ENCODE measurements at regions not wholly inside any gene's neighbourhood (a gene's known extent, or its start where the extent isn't known, plus 50 kb on each side); places are given as distances from the start of the nearest gene placed in this dataset.

DNA sequence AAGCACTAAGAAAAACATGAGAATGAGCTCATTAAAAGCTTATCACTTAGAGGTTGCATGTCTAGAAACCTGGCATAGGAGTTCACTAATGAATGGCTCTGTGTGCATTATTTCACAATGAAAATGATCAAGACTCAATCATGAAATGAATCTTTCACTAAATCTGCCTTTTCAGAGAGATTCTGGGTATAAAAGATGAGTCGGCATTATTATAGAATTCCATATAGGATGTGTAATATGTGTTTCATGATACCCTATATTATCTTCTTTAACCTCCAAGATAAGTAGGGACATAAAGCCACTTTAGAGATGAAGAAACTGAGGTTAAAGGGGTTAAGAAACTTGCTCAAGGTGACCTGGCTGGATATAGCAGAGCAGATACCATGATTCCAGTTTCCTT, 368.1 kb downstream of the DUSP10 start:
- no peak for DNase-seq

DNA sequence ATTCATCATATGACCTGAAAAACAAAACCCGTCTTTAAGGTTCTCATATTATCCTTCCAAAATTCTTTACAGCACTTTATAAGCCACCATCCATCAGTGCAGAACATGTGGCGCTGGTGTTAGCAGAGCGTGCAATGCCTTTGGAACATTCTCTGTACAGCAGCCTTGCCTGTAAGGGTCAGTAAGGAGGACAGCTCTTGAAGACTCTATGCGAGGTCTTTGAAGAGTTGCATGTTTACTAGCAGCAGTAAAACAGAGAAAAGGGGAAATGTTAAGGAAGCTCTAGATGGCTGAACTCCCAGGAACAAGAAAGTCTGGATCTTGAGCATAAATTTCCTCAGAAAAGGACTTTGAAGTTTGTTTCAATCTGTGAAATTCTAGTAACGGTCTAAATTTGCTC, 365.6 kb downstream of the DUSP10 start:
- DNase-seq, result no peak

DNA sequence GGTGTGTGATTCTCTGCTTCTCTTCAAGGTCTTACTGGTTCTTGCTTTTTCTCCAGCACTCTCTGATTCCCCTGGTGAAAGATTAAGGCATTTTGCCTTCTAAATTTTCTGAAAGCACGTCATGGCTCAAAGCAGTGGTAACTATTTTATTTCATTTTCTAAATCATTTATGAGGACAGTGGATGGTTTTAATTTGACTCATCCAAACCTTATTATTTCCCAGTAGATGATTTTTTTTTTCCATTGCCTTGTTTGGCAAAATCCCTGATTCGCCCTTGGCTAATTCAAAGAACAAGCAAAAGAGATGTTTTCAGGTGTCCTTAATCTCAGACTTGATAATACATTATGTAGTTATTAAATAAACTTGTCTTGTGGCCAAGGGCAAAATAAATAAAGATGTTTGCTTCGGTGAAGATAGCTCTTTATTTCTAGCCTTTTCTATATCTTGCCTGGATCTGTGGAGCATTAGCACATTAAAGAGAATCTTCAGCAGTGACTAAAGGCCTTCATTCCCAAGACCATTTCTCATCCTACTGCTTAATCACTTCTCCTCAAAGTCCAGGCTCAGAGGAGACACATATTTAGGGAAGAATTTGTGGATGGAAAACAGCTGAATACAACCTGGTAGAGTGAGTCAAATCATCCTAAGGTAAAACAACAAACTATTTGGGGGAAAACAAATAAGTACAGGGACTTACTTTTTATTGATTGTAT, 359.8 kb downstream of the DUSP10 start:
- no peak for DNase-seq

DNA sequence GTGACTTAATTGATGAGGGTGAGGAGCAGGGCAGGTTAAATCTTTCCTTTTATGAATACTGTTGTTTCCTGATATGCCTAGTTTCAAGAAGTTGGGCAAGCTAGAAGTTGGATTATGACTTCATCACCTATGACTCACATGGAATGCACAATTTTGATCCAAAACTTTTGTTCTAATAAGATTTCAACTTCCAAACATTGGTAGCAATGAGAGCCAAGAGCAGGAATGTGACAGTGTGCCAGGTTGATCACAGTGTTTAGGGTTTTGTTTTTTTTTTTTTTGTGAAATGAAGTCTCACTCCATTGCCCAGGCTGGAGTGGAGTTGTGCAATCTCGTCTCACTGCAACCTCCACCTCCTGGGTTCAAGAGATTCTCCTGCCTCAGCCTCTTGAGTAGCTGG, 349.4 kb downstream of the DUSP10 start:
- DNase-seq, result no peak

DNA sequence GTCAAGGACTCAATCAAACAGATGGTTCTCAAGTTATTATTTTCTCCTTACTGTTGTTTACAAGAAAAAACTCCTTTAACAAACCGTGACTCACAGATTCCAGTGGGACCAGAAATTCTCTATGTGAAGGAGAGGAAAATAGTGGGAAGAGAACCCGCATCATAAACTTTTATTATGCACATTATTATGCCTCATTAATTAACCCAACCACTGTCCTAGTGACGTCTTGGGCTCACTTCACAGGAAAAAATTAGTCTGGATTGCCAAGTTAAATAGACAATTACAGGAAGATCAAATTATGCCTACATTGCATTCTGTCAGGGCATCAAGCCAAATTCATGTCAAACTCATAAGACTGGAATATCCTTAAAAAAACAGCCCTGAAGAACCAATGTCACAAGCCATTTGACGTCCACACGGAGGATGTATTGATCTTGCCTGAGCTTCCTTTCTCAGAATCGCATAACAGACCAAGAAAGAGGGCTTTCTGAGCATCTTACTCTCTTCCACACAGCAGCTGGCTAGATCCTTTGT, 347.8 kb downstream of the DUSP10 start:
- no peak for DNase-seq

DNA sequence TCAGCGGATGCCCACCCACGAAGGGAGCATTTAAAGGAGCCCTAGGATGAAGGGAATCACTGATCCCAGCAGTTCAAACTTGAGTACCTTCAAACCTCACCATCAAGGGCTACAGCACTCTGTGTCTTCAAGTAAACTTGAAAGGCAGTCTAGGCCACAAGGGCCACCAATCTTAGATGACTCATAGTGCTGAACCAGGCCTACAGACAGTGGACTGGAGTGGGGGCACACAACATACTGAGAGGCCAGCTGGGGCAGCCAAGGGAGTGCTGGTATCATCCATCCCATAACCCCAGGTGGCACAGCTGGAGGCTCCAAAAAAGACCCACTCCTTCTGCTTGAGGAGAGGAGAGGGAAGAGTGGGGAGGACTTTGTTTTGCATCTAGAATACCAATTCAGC, 345.4 kb downstream of the DUSP10 start:
- no peak for DNase-seq

DNA sequence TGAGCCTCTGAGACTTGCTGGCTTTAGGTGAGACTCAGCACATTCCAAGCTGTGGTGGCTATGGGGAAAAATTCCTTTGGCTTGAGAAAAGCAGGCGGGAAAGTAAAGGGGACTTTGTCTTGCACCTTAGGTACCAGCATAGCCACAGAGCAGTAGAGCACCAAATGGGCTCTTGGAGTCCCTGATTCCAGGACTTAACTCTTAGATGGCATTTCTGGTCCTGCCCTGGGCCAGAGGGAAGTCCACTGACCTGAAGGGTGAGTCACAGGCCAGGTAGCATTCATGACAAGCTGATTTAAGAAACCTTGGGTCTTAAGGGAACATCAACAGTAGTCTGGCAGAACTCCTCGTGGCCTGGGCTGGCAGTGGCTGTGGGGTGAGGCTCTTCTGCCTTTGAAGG, 344.7 kb downstream of the DUSP10 start:
- DNase-seq, result no peak

DNA sequence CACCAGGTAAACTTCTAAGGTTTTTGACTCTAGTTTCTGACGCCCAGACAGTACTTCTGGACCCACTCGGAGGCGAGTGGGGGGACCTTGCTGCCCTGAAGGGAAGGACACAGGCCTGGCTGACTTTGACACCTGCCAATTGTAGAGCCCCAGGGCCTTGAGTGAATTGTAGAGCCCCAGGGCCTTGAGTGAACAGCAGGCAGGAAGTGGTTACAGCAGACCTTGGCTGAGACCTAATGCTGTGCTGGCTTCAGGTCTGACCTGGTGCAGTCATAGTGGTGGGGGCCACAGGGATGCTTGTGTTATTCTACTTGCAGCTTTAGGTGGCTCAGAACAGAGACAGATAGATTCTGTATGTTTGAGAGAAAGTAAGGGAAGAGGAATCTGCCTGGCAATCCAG, 344.3 kb downstream of the DUSP10 start:
- DNase-seq, result no peak

DNA sequence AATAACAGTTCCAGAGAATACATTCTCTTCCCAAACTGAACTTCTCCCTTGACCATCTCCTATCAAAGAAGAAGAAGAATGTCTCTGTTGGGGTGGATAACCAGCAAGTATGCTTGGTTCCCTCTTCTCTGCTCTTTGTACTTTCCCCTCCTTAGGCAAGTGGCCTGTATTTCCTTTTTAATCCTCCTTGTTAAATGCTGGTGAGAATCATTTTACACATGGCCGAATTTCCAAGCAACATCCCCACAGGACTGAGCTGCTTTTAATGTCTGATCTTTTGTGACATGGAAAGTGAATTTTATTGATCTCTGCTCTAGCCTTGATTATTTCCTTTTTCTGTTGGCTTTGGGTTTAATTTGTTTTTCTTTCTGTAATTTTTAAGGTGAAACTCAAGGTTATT, 336.7 kb downstream of the DUSP10 start:
- no peak for DNase-seq

DNA sequence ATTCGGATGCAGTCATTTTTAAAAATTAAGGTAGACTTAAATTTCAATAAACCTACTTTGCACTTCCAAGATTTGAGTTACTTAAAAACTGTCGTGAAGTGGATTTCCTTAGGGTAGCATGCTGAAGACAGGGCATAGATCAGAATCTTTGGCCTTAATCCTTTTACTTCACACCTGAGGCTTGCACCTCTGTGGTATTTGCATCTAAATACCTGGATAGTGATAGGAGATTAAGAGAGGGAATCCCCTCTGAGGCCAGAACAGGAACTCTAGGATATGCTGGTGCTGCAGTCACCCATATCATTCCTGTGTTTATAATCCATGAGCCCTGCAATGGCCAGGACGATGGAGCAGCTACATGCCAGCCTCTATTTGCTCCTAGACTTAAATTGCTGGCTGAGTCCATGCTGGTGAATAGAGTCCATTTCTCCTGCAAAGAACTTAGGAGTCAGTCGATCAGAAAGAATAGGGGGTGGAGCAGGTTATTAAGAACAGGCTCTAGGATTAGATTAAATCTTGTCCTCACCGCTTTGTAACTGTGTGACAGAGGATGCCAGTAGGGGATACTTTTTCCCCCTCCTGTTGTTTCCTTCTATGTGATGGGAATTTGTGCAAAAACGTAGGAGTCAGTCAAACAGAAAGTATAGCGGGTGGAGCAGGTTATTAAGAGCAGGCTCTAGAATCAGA, 333.6 kb downstream of the DUSP10 start:
- DNase-seq, result no peak

DNA sequence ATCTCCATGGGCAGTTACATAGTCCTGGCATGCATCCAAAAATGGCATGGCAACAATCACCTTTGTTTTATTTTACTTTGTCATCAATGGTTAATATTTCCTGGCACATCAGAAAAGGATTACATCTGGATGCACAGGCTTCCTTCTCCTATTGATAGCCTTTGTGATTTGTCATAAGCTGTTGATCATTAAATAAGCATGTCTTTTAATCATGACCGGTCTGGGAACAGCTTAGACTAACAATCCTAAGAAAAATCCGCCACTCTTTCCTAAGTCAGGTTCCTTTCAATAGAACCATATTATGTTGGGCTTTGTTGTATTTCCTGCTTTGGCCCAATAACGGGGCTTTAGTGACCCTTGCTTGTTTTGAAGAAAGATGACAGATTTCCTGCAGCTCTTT, 330.6 kb downstream of the DUSP10 start:
- no peak for DNase-seq

DNA sequence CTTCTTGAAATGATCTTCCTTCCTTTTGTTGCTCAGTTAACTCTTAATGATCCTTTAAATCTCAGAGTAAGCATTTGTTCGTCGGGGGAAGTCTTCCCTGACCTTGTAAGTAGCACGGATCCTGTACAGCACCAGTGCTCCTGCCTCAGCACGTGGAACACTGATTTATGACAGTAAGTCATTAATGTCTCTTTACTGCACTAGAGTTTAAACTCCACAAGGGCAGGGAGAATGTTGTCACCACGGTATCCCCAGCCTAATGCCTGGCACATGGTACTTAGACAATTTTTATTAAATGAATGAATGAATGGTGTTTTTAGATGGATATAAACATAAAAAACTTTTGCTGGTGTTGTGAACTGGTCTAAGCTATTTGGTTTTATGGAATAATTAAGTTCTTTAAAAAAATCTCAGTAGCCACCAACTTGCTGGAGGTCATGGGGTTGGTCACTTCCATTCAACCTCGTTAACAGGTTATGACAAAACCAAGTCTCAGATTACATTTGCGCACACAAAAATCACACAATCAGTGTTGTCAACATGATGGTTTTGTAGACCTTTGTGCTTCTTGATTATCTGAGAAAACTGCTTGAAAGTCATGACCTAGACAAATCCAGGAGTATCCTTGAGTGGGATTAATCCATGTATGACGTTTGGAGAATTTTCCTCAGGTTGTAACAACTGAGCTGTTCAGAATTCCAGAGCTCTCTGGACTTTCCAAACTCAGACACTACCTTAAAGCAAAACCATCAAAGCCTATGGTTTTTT, 326.9 kb downstream of the DUSP10 start:
- DNase-seq, result no peak

DNA sequence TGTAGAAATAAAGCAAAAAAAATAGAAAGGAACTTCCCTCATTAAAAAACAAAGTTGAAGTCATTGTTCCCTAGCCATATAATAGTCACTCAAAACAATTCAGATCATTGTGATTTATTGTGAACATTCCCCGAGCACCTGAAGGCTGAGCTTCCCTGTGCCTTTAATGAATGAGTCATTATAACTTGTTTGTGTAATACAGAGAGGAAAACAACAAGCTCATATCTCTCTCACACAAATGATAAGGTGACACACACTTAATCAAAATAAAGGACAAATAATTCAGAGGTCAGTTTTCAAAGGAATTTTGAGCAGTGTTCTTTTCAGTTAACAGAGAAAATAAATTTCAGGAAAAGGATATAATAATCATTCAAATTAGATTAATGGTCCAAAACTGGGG, 326.2 kb downstream of the DUSP10 start:
- DNase-seq, result no peak

DNA sequence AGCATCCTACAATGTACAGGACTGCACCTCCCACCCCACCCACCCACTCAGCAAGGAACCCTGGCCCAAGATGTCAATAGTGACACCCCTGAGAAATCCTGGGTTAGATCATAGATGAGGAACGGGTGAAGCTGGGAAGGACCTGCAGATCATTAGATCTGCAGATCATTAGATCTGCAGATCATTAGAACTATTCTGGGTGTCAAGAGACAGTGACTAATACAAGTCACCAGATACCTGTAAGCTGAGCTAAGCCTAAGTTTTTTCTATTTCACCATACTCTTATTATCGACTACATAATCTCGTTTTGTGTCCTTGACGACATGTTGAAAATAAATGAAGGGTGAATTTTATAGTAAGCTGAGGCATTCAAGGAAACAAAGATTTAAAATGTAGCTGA, 325.7 kb downstream of the DUSP10 start:
- no peak for DNase-seq

DNA sequence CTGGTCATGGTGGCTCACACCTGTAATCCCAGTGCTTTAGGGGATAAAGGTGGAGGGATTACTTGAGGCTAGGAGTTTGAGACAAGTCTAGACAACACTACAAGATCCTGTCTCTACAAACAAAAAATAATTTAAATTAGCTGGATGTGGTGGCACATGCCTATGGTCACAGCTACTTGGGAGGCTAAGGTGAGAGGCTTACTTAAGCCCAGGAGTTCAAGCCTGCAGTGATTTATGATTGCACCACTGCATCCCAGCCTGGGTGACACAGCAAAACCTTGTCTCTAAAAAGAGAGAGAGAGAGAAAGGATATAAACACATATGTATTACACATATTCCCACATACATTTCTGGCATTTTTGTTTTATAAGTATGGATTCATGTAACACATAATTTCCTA, 325.2 kb downstream of the DUSP10 start:
- no peak for DNase-seq

DNA sequence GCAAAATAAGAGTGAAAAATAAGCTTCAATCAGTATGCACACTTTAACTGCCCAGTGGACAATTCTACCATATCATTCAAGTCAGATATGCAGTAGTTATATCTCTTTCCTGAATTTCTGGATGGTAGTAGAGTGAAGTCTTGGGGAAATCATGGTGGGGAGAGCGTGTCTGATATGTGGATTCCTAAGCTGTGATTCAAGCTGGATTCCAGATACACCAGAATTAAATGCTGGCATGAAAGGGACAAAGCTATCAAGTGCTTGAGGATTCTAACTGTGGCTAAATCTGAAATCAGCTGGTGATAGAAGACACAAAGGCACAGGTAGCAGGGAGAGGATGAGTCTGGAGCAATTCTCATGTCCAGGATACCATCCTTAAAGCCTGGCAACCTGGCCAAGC, 323.5 kb downstream of the DUSP10 start:
- DNase-seq, result no peak

DNA sequence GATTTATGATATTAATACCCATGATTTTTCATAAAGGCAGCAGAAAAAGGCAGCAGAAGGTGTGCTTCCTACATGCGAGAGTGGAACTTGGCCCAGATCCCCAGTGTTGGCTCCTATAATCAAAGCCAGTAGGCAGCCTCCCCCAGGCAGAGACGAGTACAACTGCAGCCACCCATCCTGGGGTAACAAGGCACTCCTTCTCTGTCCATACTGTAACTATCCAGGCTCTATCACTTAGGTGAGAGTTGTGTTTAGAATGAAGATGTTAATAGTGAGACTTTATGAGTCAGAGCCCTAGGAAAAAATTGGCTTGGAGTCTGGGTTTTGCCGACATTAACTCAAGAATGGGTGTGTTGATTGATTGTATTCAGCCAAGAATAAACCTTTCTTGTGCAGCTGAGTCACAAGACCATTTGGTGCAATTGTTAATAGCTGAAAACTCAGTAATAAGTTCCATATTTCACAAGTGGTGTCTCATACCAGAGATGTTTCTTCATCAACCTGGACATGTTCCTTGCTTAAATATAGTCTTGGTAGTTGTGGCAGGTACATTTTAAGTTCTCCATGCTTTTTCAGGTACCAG, 322.3 kb downstream of the DUSP10 start:
- no peak for DNase-seq

DNA sequence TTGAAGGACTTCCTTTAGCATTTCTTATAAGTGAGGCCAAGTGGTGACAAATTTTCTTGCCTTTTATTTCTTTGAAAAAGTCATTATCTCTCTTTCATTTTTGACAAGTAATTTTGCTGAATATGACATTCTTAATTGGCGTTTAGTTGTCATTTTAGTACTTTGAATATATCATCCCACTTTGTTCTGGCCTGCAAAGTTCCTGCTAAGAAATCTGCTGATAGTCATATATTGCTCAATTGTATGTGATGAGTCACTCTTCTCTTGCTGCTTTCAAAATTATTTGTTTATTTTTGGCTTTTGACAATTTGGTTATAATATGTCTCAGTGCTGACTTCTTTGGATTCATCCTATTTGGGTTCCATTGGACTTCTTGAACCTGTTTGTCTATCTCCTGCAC, 312.6 kb downstream of the DUSP10 start:
- DNase-seq, result no peak

DNA sequence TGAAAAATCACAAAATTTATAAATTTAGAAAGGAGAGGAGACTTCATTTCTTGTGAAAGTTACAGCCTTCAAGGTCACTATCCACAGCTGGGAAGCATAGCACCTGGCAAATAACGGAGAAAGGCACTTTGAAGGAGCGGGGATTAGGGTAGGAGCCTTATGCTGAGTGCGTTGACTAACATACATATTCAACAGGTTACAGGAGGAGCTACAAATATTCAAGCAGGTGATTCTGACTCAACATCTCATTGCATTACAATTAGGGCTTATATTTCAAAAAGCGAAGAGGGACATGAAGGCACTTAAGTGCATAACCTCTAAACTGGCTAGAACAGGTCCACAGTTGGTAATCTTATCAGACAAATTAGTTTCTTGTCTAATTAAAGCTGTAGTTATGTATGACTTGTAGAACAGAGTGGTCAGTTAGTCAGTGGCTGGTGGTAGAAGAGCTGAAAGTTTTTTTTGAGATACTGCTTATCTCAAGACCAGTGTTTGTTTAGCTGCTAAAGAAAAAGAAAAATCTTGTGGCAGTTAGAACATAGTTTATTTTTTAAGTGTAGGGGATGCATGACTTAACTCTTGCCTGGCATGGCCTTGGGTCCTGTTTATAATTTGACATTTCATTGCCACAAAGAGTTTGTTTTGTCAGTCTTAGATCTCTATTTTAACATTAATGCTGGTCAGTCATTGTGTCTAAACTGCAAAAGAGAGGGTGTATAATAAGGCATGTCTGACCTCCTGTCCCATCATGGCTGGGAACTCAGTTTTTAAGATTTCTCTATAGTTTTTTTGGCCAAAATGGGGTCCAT, 311.5 kb downstream of the DUSP10 start:
- no peak for DNase-seq

DNA sequence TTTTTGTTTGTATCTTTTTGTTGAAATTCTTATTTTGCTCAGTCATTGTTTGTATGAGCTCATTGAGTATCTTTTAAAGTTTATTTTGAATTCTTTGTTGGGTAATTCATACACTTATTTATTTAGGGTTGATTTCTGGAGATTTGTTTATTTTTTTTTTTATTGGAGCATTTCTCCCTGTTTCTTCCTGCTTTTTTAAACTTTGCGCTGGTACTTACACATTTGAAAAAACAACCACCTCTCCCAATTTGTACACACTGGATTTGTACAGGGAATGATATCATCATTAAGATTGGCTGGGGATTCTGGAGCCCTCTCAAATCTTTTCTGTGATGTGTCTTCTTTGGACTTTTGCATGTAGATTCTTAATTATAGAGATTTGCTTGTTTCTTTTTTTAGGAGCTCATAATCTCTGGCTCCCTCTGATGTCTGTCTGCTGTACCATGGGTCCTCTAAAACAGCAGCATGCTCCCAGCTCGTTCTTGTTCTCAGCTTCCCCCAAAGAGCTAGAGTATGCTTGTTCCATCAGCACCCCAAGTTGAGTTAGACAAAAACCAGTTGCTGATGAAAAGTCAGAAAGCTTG, 310.7 kb downstream of the DUSP10 start:
- DNase-seq, result no peak

DNA sequence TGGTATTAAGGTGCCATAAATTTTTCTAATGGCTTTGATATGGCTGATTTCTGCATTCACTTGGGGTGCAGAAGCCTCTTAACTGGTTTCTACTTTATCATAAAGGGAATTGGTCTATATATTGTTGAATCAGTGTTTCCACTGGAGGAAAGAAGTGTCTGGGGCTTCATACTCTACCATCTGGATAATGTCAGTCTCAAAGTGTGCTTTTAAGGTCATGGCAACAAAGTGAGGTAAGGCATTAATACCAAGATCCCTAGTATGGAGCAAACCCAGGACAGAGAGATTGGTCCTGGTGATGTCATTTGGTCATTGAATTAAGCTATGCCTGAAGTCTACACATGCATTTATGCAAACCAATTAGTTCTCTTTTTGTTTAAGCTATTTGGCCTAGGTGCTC, 309.9 kb downstream of the DUSP10 start:
- DNase-seq, result no peak

DNA sequence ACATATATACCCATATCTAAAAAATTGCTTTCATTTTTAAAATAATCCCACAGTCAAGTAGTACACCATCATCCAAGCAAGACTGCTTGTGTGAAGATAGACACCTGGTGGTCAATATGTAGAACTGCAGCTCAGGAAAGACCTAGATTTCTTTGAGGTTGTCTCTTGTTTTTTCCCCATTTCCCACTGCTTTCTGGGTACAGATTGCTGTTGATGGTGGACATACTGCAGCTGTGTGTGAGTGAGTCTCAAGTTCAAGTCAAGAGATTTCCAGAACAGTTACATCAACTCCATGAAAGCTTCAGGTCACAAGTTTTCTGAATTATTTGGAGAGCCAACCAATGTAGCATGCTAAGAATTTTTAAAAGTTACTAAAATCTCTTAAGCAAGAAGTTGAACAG, 306.4 kb downstream of the DUSP10 start:
- peak in 1 of 2 donors; percentile 57 for DNase-seq

All from CD4-positive, alpha-beta T cell treated with Interleukin-4 for 1 hour (primary cell).